ENCODE measurements at regions not wholly inside any gene's neighbourhood (a gene's known extent, or its start where the extent isn't known, plus 50 kb on each side); places are given as distances from the start of the nearest gene placed in this dataset.

- Histone ChIP-seq H3K4me3 (no peak overlapping the region), H3K4me1 (no peaks in the 10 kb centered on the region), H3K27me3 (no peaks in the 10 kb centered on the region), H3K36me3 (no peaks in the 10 kb centered on the region), H3K9me3 (no peaks in the 10 kb centered on the region), H3K27ac (no peak overlapping the region)
- intact Hi-C loops (cut with DNase I; ENCODE audit: low total_unique reads) (no loop called here), in situ Hi-C loops (cut with MboI; ENCODE audit: low pct_ligation_motif_present in 1 of 4, low pct_unique_long_range_greater_than_20kb in 1 of 4, low sequenced_read_pairs in 3 of 4) (no loop called here)
- TF ChIP-seq CTCF (IDR thresholded peaks at IDR 0.05) (no peak), POLR2A (IDR thresholded peaks at IDR 0.05) (no peak), POLR2AphosphoS5 (IDR thresholded peaks at IDR 0.05) (no peak), EP300 (IDR thresholded peaks at IDR 0.05; ENCODE audit: low read depth) (no peak)
- no peak for DNase-seq
- 94% methylated on average over 1 of the region's 1 CpG; no CpG with 5 or more reads in 1 of the 2 donors for WGBS, 2 donors (ENCODE audit: low coverage in 1 of 2)
Observed at GRCh38 chrX:40195368-40195767, 97.6 kb upstream of the BCOR start.

- H3K4me1 ChIP-seq = no peaks in the 10 kb centered on the region
- DNase-seq = no peak
- no peak overlapping the region for H3K27ac ChIP-seq
- no peak overlapping the region for H3K4me3 ChIP-seq
- no peak for TF ChIP-seq POLR2AphosphoS5 (IDR thresholded peaks at IDR 0.05)
- no peak for TF ChIP-seq EP300 (IDR thresholded peaks at IDR 0.05; ENCODE audit: low read depth)
- no peak for TF ChIP-seq CTCF (IDR thresholded peaks at IDR 0.05)
- no peak for TF ChIP-seq POLR2A (IDR thresholded peaks at IDR 0.05)
- 67% methylated on average over 1 of the region's 1 CpG; no CpG with 5 or more reads in 1 of the 2 donors for WGBS, 2 donors (ENCODE audit: low coverage in 1 of 2)
- H3K27me3 ChIP-seq = no peaks in the 10 kb centered on the region
- H3K36me3 ChIP-seq = no peaks in the 10 kb centered on the region
- intact Hi-C loops (cut with DNase I; ENCODE audit: low total_unique reads) = no loop called here
- H3K9me3 ChIP-seq = no peaks in the 10 kb centered on the region
- in situ Hi-C loops (cut with MboI; ENCODE audit: low pct_ligation_motif_present in 1 of 4, low pct_unique_long_range_greater_than_20kb in 1 of 4, low sequenced_read_pairs in 3 of 4) = no loop called here
Observed at GRCh38 chrX:40192196-40192595, 94.4 kb upstream of the BCOR start.

- intact Hi-C loops (cut with DNase I; ENCODE audit: low total_unique reads) = no loop called here
- no peak for DNase-seq
- H3K27ac ChIP-seq = no peak overlapping the region
- 80% methylated on average over 4 of the region's 4 CpGs; no CpG with 5 or more reads in 1 of the 2 donors for WGBS, 2 donors (ENCODE audit: low coverage in 1 of 2)
- in situ Hi-C loops (cut with MboI; ENCODE audit: low pct_ligation_motif_present in 1 of 4, low pct_unique_long_range_greater_than_20kb in 1 of 4, low sequenced_read_pairs in 3 of 4) = loop anchor here in 1 of 4 donors (10.0 kb wide), 1 partner anchor 75 kb away; no protein-coding TSS in a partner anchor
- no peak overlapping the region for H3K4me3 ChIP-seq
- no peaks in the 10 kb centered on the region for H3K36me3 ChIP-seq
- no peaks in the 10 kb centered on the region for H3K27me3 ChIP-seq
- no peaks in the 10 kb centered on the region for H3K9me3 ChIP-seq
- H3K4me1 ChIP-seq = no peaks in the 10 kb centered on the region
- TF ChIP-seq POLR2AphosphoS5 (IDR thresholded peaks at IDR 0.05) (no peak), CTCF (IDR thresholded peaks at IDR 0.05) (no peak), EP300 (IDR thresholded peaks at IDR 0.05; ENCODE audit: low read depth) (no peak), POLR2A (IDR thresholded peaks at IDR 0.05) (no peak)
Observed at GRCh38 chrX:40189637-40190036, 91.9 kb upstream of the BCOR start.

GRCh38 chrX:40188573-40189417 is 91.0 kb upstream of the BCOR start:
- intact Hi-C loops (cut with DNase I; ENCODE audit: low total_unique reads) (no loop called here), in situ Hi-C loops (cut with MboI; ENCODE audit: low pct_ligation_motif_present in 1 of 4, low pct_unique_long_range_greater_than_20kb in 1 of 4, low sequenced_read_pairs in 3 of 4) (loop anchor here in 1 of 4 donors (10.0 kb wide), 1 partner anchor 76 kb away; no protein-coding TSS in a partner anchor)
- H3K27ac ChIP-seq = no peak overlapping the region
- H3K4me1 ChIP-seq = no peaks in the 10 kb centered on the region
- H3K9me3 ChIP-seq = no peaks in the 10 kb centered on the region
- TF ChIP-seq POLR2AphosphoS5 (IDR thresholded peaks at IDR 0.05) (no peak), EP300 (IDR thresholded peaks at IDR 0.05; ENCODE audit: low read depth) (no peak), CTCF (IDR thresholded peaks at IDR 0.05) (no peak), POLR2A (IDR thresholded peaks at IDR 0.05) (no peak)
- WGBS, 2 donors (ENCODE audit: low coverage in 1 of 2) = 62 to 74% methylated on average over 2 to 18 of the region's 18 CpGs
- DNase-seq = no peak
- H3K4me3 ChIP-seq = no peak overlapping the region
- no peaks in the 10 kb centered on the region for H3K27me3 ChIP-seq
- no peaks in the 10 kb centered on the region for H3K36me3 ChIP-seq

All from transverse colon (tissue), 4 donors.